GM12878 (cell line): ENCODE measurements at regions not wholly inside any gene's neighbourhood (a gene's known extent, or its start where the extent isn't known, plus 50 kb on each side); places are given as distances from the start of the nearest gene placed in this dataset.

Experiments
- ATAC-seq: fragments of 200-7000 bp; cut with Tn5 transposase; 3 replicates; pipeline ENCODE4 v1.9.1; 2020; ENCODE audit warnings: mild to moderate bottlenecking, moderate library complexity
- BruUV-seq: library from RNA; stranded (reverse); fragments of 400-500 nt; replicated peaks from 2 replicates; lab custom pipeline; 2021; lab: Mats Ljungman, UMichigan
- CTCF ChIA-PET: fragments of 300-600 bp; sonication (Branson Sonifier 250); formaldehyde crosslinking; extraction: SDS; loops from one replicate; lab custom pipeline; 2021; ENCODE audit warnings: inconsistent platforms; lab: Yijun Ruan, JAX
- POLR2A ChIA-PET: fragments of 350-600 bp; formaldehyde crosslinking; extraction: SDS; loops from one replicate; lab custom pipeline; 2021; ENCODE audit warnings: inconsistent platforms; lab: Charles Lee
- RAD21 ChIA-PET: fragments of 300-600 bp; sonication (Branson Sonifier 250); formaldehyde crosslinking; loops from one replicate; lab custom pipeline; 2023; ENCODE audit warnings: antibody characterized with exemption; ENCODE audit not compliant: unreplicated experiment; lab: Charles Lee
- SMC1A ChIA-PET: fragments of 300-600 bp; sonication (Branson Sonifier 250); formaldehyde crosslinking; loops from one replicate; lab custom pipeline; 2023; ENCODE audit not compliant: unreplicated experiment, uncharacterized antibody; lab: Charles Lee
- DNase-seq: peaks from one replicate; pipeline ENCODE4 v3.0.0-alpha.2; 2011; ENCODE audit warnings: low read depth, low spot score
- FAIRE-seq: peaks from 3 replicates; lab custom pipeline; 2011; peaks lifted over from hg19 to GRCh38; lab: Jason Lieb, UNC
- H2AFZ ChIP-seq: 2 replicates; pipeline ENCODE4 v1.6.0; 2011; ENCODE audit warnings: low read depth, low read length, control low read depth; ENCODE audit not compliant: control insufficient read depth
- H3K27ac ChIP-seq: 2 replicates; pipeline ENCODE4 v1.5.1; 2011; ENCODE audit warnings: control low read depth; ENCODE audit not compliant: control insufficient read depth, insufficient read depth
- H3K27me3 ChIP-seq, 2 experiments: replicated peaks in 1 of 2; 2 replicates each; pipeline versions ENCODE4 v1.6.0 to v1.6.1; 2011; ENCODE audit warnings: low read length in 1 of 2; ENCODE audit not compliant: control insufficient read depth in 2 of 2, insufficient read depth in 2 of 2
- H3K36me3 ChIP-seq, 2 experiments: 2 replicates each; pipeline ENCODE4 v1.5.1; 2011; ENCODE audit warnings: low read length in 1 of 2; ENCODE audit not compliant: control insufficient read depth in 2 of 2, insufficient read depth in 2 of 2
- H3K4me1 ChIP-seq: 2 replicates; pipeline ENCODE4 v1.6.1; 2011; ENCODE audit warnings: mild to moderate bottlenecking, low read length, moderate library complexity, mixed read lengths; ENCODE audit not compliant: control insufficient read depth, insufficient read depth
- H3K4me2 ChIP-seq: 2 replicates; pipeline ENCODE4 v1.6.0; 2011; ENCODE audit warnings: control low read depth; ENCODE audit not compliant: control insufficient read depth, insufficient read depth
- H3K4me3 ChIP-seq: fragments of 200-600 bp; sonication (generic); 2 replicates; pipeline ENCODE4 v1.5.1; 2016
- H3K79me2 ChIP-seq: 2 replicates; pipeline ENCODE4 v1.6.0; 2011; ENCODE audit warnings: low read length; ENCODE audit not compliant: control insufficient read depth, insufficient read depth
- H3K9ac ChIP-seq: 2 replicates; pipeline ENCODE4 v1.8.0; 2011; ENCODE audit warnings: low read length, control low read depth, mixed read lengths; ENCODE audit not compliant: control insufficient read depth, insufficient read depth
- H3K9me3 ChIP-seq: replicated peaks from 3 replicates; pipeline ENCODE4 v1.5.1; 2011; ENCODE audit warnings: mild to moderate bottlenecking, low read length; ENCODE audit not compliant: control insufficient read depth, insufficient read depth
- H4K20me1 ChIP-seq: 2 replicates; pipeline ENCODE4 v1.6.0; 2011; ENCODE audit not compliant: control insufficient read depth, insufficient read depth
- ATF3 ChIP-seq: IDR thresholded peaks from 2 replicates; pipeline ENCODE4 v1.6.1; 2011; ENCODE audit warnings: low read depth, mild to moderate bottlenecking, low read length, moderate library complexity, borderline replicate concordance; ENCODE audit errors: extremely low read depth
- BRCA1 ChIP-seq: IDR thresholded peaks from 2 replicates; pipeline ENCODE4 v1.6.1; 2011; ENCODE audit warnings: low read depth, low read length, improper control_type of control experiment
- CBX5 ChIP-seq: sonication (generic); IDR thresholded peaks from 2 replicates; pipeline ENCODE4 v1.6.1; 2016; ENCODE audit warnings: low read depth, moderate library complexity, mild to moderate bottlenecking, inconsistent platforms
- ETV6 ChIP-seq, 2 experiments: fragments of 450-650 bp in 1 of 2; IDR thresholded peaks in 1 of 2; conservative IDR thresholded peaks in 1 of 2; 2 replicates each; pipeline ENCODE4 v1.6.1; 2014; ENCODE audit warnings: antibody characterized with exemption in 1 of 2, borderline replicate concordance in 1 of 2, low read depth in 1 of 2, mild to moderate bottlenecking in 1 of 2, moderate library complexity in 1 of 2
- HDGF ChIP-seq: fragments of 450-650 bp; IDR thresholded peaks from 2 replicates; pipeline ENCODE4 v1.6.1; 2016; ENCODE audit warnings: antibody characterized with exemption
- IKZF1 ChIP-seq: fragments of 450-650 bp; conservative IDR thresholded peaks from 2 replicates; pipeline ENCODE4 v1.6.1; 2017; ENCODE audit warnings: antibody characterized with exemption, mild to moderate bottlenecking
- LARP7 ChIP-seq: fragments of 450-650 bp; IDR thresholded peaks from 2 replicates; pipeline ENCODE4 v1.6.1; 2017; ENCODE audit warnings: mild to moderate bottlenecking
- MEF2B ChIP-seq: fragments of 450-650 bp; IDR thresholded peaks from 2 replicates; pipeline ENCODE4 v1.6.1; 2018; ENCODE audit warnings: mild to moderate bottlenecking, moderate library complexity; ENCODE audit not compliant: partially characterized antibody, poor library complexity, severe bottlenecking
- MTA3 ChIP-seq: IDR thresholded peaks from 2 replicates; pipeline ENCODE4 v1.6.1; 2012; ENCODE audit warnings: low read length, inconsistent platforms, borderline replicate concordance
- POLR2A ChIP-seq: IDR thresholded peaks from 2 replicates; pipeline ENCODE4 v1.6.1; 2011; ENCODE audit warnings: low read depth, mild to moderate bottlenecking, low read length
- POLR2AphosphoS2 ChIP-seq: IDR thresholded peaks from 2 replicates; pipeline ENCODE4 v1.6.1; 2011; ENCODE audit warnings: low read depth, mild to moderate bottlenecking, low read length, improper control_type of control experiment, moderate library complexity
- SRF ChIP-seq, 2 experiments: IDR thresholded peaks; 2 replicates each; pipeline ENCODE4 v1.6.1; 2011; ENCODE audit warnings: low read depth in 2 of 2, low read length in 2 of 2, mild to moderate bottlenecking in 1 of 2, moderate library complexity in 1 of 2
- SUPT20H ChIP-seq: IDR thresholded peaks from 2 replicates; pipeline ENCODE4 v1.6.1; 2011; ENCODE audit warnings: low read depth, mild to moderate bottlenecking, low read length, moderate library complexity, borderline replicate concordance; ENCODE audit not compliant: control insufficient read depth
- TCF3 ChIP-seq: IDR thresholded peaks from 2 replicates; pipeline ENCODE4 v1.6.1; 2012; ENCODE audit warnings: low read depth, mild to moderate bottlenecking, low read length, borderline replicate concordance; ENCODE audit not compliant: insufficient read depth
- TCF7 ChIP-seq: IDR thresholded peaks from 2 replicates; pipeline ENCODE4 v1.6.1; 2014; ENCODE audit warnings: antibody characterized with exemption, borderline replicate concordance
- ZBED1 ChIP-seq: IDR thresholded peaks from 2 replicates; pipeline ENCODE4 v1.6.1; 2016; ENCODE audit warnings: borderline replicate concordance
- ZNF217 ChIP-seq: fragments of 450-650 bp; IDR thresholded peaks from 2 replicates; pipeline ENCODE4 v1.6.1; 2017; ENCODE audit warnings: antibody characterized with exemption, mild to moderate bottlenecking
- ZNF622 ChIP-seq: fragments of 450-650 bp; IDR thresholded peaks from 2 replicates; pipeline ENCODE4 v1.6.1; 2017; ENCODE audit warnings: mild to moderate bottlenecking, inconsistent platforms
- in situ Hi-C: fragments of 300-500 bp; cut with MboI; formaldehyde crosslinking; loops from 9 replicates; pipeline ENCODE4 v1.14.3; 2018; ENCODE audit warnings: mixed read lengths
- intact Hi-C: fragments of 100-400 bp; cut with micrococcal nuclease; formaldehyde crosslinking; loops from one replicate; pipeline ENCODE4 v1.14.2; 2022; ENCODE audit not compliant: unreplicated experiment
- TF ChIP-seq, protein P1 (sequence below): fragments of 450-650 bp; IDR thresholded peaks from 2 replicates; pipeline ENCODE4 v1.6.1; 2017; ENCODE audit warnings: mild to moderate bottlenecking, low read depth, inconsistent platforms; ENCODE audit not compliant: poor library complexity, severe bottlenecking
- TF ChIP-seq, protein P2 (sequence below): IDR thresholded peaks from 2 replicates; pipeline ENCODE4 v1.6.1; 2012; ENCODE audit warnings: low read depth, low read length, improper control_type of control experiment

DNA sequence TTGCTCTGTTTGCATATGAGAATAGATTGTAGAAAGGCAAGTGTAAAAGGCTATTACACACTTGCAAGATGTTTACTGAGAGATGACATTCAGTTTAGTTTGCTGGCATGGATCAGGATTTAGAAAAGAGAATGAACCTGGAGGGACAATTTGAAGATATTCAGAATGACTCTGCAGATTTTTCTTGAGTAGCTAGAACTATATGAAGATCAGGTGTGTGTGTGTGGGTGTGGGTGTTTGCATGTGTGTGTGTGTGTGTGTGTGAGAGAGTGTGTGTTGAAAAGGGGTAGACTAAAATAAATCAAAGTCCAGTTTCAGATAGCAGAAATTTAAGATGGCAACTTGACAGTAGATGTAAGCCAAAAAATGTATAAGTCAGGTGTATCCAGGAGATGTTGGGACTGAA, 74.0 kb upstream of the ANXA1 start:
- Histone ChIP-seq H3K79me2 (no peaks in the 10 kb centered on the region), H3K27me3 (no peaks in the 10 kb centered on the region), H3K4me2 (no peak overlapping the region), H3K4me3 (no peak overlapping the region), H3K9me3 (no peaks in the 10 kb centered on the region), H3K36me3 (no peaks in the 10 kb centered on the region), H2AFZ (no peak overlapping the region), H3K4me1 (no peaks in the 10 kb centered on the region), H3K27ac (no peak overlapping the region), H3K9ac (no peak overlapping the region), H4K20me1 (no peaks in the 10 kb centered on the region)
- ChIA-PET SMC1A (no interaction called here), CTCF (interaction anchor here (1.2 kb wide), 1 partner anchor 220 kb away, joined by 3 read pairs; no protein-coding TSS in a partner anchor), POLR2A (no interaction called here), RAD21 (no interaction called here)
- intact Hi-C loops (no loop called here), in situ Hi-C loops (no loop called here)
- ATAC-seq (no peak), DNase-seq (no peak), FAIRE-seq (no peak)
- TF ChIP-seq CBX5, result no peak
- TF ChIP-seq MEF2B, result no peak
- TF ChIP-seq, protein P1, sequence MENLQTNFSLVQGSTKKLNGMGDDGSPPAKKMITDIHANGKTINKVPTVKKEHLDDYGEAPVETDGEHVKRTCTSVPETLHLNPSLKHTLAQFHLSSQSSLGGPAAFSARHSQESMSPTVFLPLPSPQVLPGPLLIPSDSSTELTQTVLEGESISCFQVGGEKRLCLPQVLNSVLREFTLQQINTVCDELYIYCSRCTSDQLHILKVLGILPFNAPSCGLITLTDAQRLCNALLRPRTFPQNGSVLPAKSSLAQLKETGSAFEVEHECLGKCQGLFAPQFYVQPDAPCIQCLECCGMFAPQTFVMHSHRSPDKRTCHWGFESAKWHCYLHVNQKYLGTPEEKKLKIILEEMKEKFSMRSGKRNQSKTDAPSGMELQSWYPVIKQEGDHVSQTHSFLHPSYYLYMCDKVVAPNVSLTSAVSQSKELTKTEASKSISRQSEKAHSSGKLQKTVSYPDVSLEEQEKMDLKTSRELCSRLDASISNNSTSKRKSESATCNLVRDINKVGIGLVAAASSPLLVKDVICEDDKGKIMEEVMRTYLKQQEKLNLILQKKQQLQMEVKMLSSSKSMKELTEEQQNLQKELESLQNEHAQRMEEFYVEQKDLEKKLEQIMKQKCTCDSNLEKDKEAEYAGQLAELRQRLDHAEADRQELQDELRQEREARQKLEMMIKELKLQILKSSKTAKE, result no peak
- no peak for TF ChIP-seq ZNF622
- no peak for TF ChIP-seq TCF3
- TF ChIP-seq ZBED1, result no peak
- TF ChIP-seq ATF3, result no peak
- TF ChIP-seq POLR2A, result no peak
- no peak for TF ChIP-seq MTA3
- no peak for TF ChIP-seq HDGF
- no peak for TF ChIP-seq IKZF1
- TF ChIP-seq, protein P2, sequence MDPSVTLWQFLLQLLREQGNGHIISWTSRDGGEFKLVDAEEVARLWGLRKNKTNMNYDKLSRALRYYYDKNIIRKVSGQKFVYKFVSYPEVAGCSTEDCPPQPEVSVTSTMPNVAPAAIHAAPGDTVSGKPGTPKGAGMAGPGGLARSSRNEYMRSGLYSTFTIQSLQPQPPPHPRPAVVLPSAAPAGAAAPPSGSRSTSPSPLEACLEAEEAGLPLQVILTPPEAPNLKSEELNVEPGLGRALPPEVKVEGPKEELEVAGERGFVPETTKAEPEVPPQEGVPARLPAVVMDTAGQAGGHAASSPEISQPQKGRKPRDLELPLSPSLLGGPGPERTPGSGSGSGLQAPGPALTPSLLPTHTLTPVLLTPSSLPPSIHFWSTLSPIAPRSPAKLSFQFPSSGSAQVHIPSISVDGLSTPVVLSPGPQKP, result no peak
- TF ChIP-seq LARP7, result no peak
- TF ChIP-seq SUPT20H, result no peak
- TF ChIP-seq ZNF217, result no peak
- TF ChIP-seq BRCA1, result no peak
- no peak for TF ChIP-seq SRF (IDR thresholded peaks at IDR 0.05; ENCODE audit: low read depth in 2 of 2, low read length in 2 of 2)
- no peak for TF ChIP-seq ETV6 (conservative IDR thresholded peaks at IDR 0.05 in 1 of 2, IDR thresholded peaks at IDR 0.05 in 1 of 2; ENCODE audit: borderline replicate concordance in 1 of 2, low read depth in 1 of 2)
- TF ChIP-seq TCF7, result no peak
- TF ChIP-seq POLR2AphosphoS2, result no peak
- no TSS peak for BruUV-seq
